ENCODE measurements at regions not wholly inside any gene's neighbourhood (a gene's known extent, or its start where the extent isn't known, plus 50 kb on each side); places are given as distances from the start of the nearest gene placed in this dataset.

GRCh38 chr18:29104227-29104626 lies 927.3 kb upstream of the CDH2 start:
- no peak for DNase-seq (ENCODE audit: low read depth)
- no peak for TF ChIP-seq CTCF (IDR thresholded peaks at IDR 0.05; ENCODE audit: control insufficient read depth, insufficient read depth, low read depth, low read length, missing control alignments)
- H3K4me3 ChIP-seq (ENCODE audit: control insufficient read depth, low read depth, low read length) = no peak overlapping the region

GRCh38 chr18:29096079-29096770 lies 919.3 kb upstream of the CDH2 start:
- no peak for TF ChIP-seq CTCF (IDR thresholded peaks at IDR 0.05; ENCODE audit: control insufficient read depth, insufficient read depth, low read depth, low read length, missing control alignments)
- no peak overlapping the region for H3K4me3 ChIP-seq (ENCODE audit: control insufficient read depth, low read depth, low read length)
- DNase-seq (ENCODE audit: low read depth) = no peak

GRCh38 chr18:29087616-29088246 lies 910.8 kb upstream of the CDH2 start:
- no peak overlapping the region for H3K4me3 ChIP-seq (ENCODE audit: control insufficient read depth, low read depth, low read length)
- TF ChIP-seq CTCF (IDR thresholded peaks at IDR 0.05; ENCODE audit: control insufficient read depth, insufficient read depth, low read depth, low read length, missing control alignments) = no peak
- DNase-seq (ENCODE audit: low read depth) = no peak

- no peak for DNase-seq (ENCODE audit: low read depth)
- no peak for TF ChIP-seq CTCF (IDR thresholded peaks at IDR 0.05; ENCODE audit: control insufficient read depth, insufficient read depth, low read depth, low read length, missing control alignments)
- H3K4me3 ChIP-seq (ENCODE audit: control insufficient read depth, low read depth, low read length) = no peak overlapping the region
These were observed 907.2 kb upstream of the CDH2 start for GRCh38 chr18:29084120-29084519.

GRCh38 chr18:29083545-29083944 lies 906.6 kb upstream of the CDH2 start:
- TF ChIP-seq CTCF (IDR thresholded peaks at IDR 0.05; ENCODE audit: control insufficient read depth, insufficient read depth, low read depth, low read length, missing control alignments) = no peak
- H3K4me3 ChIP-seq (ENCODE audit: control insufficient read depth, low read depth, low read length) = no peak overlapping the region
- no peak for DNase-seq (ENCODE audit: low read depth)

GRCh38 chr18:29080946-29081345 lies 904.0 kb upstream of the CDH2 start:
- no peak for DNase-seq (ENCODE audit: low read depth)
- no peak overlapping the region for H3K4me3 ChIP-seq (ENCODE audit: control insufficient read depth, low read depth, low read length)
- TF ChIP-seq CTCF (IDR thresholded peaks at IDR 0.05; ENCODE audit: control insufficient read depth, insufficient read depth, low read depth, low read length, missing control alignments) = no peak
